SKM-1 treated with dmso at 0.1 percent for 144 hours (cell line): ENCODE measurements at regions not wholly inside any gene's neighbourhood (a gene's known extent, or its start where the extent isn't known, plus 50 kb on each side); places are given as distances from the start of the nearest gene placed in this dataset.
"Not testable (repeated sequence)": the region's sequence is repeated elsewhere in the genome, so short reads cannot be mapped to it uniquely, and the experiment has no call there.

ENCODE experiments used
- DNase-seq: peaks from one replicate; lab custom pipeline; 2025; ENCODE audit not compliant: unreplicated experiment; lab: John Stamatoyannopoulos, UW

DNA sequence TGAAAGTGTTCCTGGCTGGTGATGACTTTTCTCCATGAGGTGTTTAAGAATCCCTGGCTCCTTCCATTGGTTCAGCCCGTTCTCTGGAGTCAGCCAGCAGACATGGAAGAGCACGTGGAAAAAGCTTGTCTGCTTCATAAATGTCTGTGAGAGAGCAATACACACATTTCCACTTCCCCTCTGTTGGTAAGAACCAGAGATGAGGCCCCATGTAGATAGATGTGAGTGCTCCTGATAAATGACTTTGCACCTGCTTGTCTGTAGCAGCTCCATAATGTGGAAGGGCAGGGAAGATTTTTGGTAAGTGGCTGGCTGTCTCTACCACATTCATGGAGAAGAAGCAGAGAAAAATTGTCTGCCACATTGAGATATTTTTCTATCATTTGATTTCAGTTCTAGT, 325.8 kb downstream of the LMO7 start:
- DNase-seq: no peak

DNA sequence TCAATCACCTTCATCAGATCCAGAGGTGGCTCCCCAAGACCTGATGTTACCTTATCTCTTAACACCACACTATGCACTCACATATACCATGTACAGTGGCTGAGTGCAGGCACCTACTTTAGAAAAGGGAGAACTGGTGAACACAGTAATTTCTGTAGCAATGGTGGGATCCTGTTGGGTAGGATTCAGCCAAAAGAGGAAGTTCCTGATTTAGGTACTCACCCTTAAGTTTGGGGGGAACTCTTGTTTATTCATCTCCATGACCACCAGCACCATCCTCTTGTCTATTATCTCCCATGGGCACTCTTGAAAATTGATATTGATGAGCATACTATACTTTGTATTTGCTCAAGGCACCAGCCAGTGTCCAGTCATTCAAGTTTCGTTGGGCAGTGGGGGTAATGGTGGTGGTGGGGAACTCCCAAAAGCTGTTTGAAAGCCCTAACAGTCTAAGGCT, 324.4 kb downstream of the LMO7 start:
- no peak for DNase-seq

DNA sequence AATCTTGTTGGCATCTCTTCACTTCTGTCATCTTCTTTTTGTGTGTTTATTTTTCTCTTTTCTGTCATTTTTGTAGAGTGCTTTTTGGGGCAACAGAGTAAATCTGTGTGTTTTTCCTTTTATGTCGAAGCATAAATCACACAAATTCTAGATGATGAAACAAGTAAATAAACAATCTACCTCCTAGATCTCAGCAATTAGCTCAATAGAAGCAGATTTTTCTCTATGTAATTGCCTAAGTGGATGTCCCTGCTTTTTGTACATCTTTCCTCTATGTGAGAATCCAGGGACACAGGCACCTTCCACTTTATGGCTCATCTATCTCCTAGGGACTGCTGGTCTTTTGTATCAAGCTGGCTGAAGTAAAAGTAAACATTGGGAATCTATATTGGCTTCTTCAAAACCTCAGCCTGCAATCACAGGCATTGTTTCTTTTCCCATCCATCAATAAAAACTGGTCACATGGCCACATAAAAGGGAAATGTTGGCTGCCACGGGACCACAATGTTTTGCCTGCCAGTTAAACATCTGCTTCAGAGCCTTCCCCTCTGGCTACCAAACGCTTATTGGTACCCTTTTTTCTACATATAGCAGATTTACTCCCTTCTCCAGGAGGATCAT, 323.8 kb downstream of the LMO7 start:
- no peak for DNase-seq

DNA sequence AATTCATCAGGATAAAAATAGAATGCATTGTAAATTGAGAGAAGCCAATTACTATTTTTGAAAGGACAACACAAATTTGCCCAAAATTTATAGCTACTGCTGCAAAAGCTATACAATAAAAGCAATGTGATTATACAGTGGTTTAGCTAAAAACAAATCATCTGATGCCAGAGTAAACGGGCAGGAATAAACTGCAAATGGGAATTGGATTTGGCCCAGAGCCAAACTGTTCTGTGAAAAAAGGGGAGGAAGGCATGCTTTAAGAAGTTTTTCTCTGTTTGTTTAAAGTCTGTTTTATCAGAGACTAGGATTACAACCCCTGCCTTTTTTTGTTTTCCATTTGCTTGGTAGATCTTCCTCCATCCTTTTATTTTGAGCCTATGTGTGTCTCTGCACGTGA, 317.5 kb downstream of the LMO7 start:
- DNase-seq: not testable (repeated sequence)

DNA sequence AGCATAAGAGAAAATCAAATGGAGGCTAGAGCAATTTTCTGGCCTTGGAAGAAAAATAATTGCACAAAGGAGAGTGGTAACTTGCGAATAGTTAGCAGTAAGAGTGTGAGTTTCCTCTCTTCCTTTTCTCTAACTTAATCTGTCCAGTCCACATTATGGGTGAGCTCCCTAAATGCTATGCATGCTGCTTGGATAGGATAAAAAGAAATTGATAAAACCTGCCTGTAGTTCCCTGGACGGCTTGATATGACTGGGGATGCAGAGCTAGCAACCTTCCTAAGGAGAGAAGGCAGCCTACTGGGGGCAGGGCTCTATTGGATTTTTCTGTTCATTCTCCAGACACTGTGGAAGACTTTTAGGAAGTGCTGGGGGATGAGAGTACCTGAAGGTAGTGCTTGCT, 311.3 kb downstream of the LMO7 start:
- DNase-seq: no peak

DNA sequence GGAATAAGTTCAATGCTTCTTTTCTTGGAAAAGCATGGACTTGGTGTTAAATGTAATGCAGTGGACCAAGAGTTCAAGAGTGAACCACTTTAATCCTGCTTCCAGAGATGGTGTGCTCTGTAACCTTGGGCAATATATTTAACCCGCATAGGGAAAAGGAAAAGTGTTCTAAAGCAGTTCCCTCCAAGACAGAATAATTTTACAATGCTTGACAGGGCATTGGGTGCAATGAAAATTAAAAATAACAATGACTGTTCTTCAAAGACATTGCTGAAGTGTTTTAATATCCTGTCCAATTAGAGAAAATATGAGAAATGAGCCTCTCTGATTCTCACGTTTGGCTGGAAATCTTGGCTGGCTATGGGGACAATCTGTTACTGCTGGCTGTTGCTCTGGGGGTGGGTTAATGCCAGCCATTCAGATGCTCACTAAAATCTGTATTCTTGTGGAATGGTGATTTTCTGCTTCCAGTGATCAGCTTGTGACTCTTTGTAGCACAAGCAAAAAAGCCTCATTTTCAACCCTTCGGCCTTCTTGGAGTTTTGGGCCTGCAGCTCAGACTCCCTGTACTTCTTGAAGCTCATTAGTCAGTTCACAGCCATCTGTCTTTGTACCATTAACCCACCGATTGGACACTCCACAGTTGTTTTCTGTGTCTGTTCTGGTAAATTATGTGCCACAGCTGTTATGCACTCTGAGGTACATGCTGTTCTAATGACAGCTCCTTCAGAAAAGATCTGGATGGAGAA, 310.6 kb downstream of the LMO7 start:
- no peak for DNase-seq

DNA sequence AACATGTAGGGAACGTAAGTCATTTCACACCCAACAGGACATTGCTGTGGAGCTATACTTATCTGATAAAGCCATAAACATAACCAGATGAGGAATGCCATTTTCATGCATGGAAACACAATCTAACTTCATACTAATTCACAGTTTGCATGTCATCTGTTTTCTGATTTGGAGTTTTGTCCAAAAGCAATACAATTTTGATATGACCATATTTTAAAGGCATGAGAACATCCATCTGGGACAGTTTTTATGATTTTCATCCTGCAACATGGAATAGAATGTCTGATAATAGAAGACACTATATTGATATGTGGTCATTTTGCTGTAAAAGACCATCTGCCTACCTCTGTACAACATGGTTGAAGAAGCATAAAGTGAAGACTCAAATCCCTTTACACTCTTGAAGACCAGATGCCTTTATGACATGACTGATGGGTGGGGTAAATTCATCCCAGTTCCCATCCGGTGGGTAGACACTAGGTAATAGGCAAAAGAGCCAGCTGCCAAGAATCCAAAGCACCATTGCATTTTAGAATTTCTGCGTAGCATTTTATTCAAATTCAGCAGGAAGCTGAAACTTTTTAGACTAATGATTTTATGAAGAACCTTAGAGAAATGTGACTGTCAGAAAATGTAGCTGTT, 309.8 kb downstream of the LMO7 start:
- no peak for DNase-seq

DNA sequence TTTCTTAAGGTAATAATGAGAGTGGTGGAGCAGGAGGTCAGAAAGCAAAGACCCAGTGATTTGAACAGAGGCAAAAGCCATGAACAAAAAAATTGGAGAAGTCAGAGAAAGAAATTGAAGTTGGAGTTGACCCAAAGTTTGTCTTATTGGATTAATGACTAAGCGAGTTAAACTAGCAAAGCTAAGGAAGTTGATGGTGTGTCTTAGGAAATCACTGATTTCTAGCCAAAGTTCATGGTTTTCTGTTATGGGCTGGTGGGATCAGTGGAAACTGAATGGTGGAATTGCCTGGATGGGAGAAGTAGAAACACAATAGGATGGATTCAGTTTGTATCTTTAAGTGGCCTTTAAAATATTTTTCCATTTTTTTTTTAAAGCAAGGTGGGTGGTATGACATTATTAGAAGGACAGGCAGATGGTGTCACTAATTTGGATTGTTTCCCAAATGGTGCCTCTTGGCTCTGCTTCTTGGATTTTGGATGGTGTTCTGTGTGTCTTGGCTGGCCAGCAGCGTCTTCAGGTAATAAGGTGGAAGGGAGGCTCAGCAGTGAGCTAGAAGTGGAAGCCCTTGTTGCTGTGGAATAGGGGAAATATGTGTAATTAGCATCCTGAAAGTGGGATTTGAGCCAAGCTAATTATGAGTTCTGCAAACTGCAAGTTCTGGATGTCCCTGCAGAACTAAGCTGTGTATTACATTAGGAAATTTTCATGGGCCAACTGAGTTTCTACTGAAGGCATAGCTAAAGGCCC, 302.9 kb downstream of the LMO7 start:
- no peak for DNase-seq

DNA sequence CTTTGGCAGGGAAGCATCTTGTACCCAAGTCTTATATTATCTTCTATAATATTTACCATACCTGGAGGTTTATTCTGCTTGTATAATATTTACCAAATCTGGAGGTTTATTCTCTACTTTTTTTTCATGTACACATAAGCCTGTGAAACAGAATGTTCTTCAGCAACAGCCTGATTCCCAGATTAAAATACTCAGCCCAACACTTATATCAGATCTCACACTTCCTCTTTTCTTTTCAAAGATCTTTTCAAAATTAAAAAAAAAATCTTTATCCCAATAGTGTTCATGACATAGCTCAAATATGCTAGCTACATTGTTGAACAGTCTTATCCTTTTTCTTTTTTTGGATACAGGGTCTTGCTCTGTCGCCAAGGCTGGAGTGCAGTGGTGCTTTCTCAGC, 300.7 kb downstream of the LMO7 start:
- no peak for DNase-seq

DNA sequence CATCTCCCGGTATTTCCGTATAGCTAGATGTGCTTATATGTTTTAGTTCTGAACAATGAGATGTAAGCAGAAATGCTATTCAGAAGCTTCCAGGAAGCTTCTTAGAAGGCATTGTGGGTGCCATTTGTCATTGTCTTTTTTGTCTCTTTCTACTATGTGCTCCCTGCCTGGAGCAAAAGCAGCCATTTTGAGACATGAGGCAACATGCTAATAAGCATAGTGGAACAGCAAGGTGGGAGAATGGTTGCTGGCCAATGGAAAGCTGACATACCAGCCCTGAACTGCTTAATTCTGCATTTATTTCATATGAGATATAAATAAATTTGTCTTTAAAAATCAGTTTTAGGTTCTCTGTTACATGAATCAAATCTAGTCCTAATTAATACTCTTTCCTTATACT, 299.7 kb downstream of the LMO7 start:
- DNase-seq: no peak

DNA sequence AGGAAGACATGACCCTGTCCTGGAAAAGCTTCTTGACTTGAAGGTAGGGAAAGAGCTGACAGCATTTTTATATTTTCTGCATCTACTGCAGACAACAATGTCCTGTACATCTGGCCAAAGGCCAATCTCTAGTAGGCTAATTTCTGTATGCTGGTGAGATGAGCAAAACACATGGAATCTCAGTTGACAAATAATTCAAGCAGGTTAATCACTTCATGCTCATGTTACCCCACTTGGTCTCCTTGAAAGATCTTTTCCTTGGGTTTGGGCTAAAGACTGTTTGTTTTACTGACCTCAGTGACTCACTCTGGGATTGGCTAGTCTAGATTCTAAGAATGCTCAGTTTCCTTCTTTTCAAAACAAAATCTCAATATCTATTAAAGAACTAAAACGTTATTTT, 298.8 kb downstream of the LMO7 start:
- DNase-seq: no peak

DNA sequence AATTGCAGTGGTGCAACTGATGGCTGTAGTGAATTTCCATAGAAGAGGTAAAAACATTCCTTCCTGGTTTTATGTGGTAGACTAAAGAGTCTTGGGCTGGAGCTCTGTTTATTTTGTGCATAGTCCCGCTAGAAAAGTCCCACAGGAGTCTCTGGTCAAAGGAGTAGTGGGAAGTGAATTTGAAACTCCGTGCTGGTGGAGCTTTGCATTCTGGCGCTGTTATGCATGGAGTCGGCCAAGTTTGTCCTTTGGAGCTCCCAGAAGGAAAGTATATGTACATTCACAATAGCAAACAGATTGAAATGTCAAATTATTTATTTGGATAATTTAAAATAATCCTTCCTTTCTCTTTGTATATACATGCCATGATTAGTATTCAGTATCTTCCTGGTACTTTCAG, 296.5 kb downstream of the LMO7 start:
- DNase-seq: no peak

DNA sequence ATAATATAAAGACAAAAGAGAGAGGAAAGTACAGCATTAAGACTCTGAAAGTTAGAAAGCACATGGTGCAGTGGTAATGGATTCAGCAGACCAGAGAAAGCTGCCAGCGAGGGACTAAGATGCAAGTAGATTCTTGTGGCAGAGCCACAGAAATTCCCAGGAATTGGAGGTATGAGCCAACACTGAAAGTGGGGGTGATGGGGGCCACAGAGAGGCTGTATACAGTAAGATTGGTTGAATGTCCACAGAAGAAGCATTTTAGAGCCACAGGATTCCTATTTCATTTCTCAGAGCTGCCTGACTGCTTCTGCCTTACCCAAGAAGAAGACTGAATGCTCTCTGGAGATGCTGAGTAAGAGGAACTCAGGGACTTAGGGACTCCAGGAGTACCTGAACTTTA, 295.0 kb downstream of the LMO7 start:
- DNase-seq: no peak

DNA sequence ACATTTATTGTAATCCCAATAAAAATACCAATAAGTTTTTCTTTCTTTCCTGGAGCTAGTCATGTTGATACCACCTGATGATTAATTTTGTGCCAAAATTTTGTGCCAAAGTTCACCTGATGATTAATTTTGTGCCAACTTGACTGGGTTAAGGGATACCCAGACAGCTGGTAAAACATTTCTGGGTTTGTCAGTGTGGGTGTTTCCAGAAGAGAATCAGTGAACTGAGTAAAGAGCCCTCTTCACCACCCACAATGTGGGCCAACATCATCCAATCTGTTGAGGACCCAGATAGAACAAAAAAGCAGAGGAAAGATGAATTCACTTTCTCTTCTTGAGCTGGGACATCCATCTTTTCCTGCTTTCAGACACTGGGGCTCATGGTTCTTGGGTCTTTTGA, 292.9 kb downstream of the LMO7 start:
- no peak for DNase-seq

DNA sequence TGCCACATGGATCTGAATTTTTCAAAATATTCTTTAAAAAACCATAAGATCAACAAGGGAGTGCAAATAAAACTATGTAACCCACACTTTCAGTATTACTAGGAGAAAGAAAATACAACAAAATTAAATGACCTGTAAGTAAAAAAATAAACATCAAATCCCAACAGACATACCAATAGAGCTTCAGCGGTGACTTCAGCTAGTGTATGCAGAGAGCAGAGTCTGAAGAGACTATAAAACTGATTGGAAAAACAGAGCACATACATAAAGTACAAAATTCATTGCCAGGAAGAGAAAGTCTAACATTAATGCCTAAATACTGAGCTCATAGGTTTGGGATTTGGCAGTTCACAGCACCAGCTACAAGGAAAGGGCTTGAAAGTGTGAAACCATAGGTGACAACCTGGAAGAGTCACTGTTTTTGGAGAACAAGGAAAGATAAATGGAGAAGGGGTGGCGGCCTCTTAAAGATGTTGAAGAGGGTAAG, 291.1 kb downstream of the LMO7 start:
- DNase-seq: no peak

DNA sequence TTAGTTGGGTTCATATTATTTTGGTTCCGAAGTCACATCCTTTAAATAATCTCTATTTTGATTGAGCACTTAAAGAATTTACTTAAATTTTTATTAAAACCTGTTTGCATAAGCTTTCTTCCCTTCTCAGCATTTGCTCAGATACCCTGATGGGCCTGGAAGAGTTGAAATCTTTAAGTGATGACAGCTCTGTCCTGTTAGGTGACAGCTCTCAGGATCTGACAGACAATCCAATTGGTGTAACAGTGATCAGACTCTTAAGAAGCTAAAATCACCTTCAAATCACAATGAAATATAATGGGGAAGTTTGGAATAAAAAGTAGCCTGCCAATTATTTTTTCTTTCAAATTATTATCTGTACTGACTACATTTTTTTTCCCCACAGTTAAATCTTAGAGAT, 284.4 kb downstream of the LMO7 start:
- no peak for DNase-seq

DNA sequence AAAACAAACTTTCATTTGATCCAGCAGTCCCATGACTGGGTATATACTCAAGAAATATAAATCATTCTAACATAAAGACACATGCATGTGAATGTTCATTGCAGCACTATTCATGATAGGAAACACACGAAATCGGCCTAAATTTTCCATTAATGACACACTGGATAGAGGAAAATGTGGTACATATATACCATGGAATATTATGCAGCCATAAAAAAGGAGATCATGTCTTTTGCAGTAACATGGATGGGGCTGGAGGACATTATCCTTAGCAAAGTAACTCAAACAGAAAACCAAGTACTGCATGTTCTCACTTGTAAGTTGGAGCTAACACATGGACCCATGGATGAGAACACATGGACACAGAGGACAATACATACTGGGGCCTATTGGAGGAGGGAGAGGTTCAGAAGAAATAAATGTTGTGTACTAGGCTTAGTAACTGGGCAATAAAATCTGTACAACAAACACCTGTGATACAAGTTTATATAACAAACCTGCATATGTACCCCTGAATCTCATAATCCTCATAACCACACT, 283.6 kb downstream of the LMO7 start:
- no peak for DNase-seq

DNA sequence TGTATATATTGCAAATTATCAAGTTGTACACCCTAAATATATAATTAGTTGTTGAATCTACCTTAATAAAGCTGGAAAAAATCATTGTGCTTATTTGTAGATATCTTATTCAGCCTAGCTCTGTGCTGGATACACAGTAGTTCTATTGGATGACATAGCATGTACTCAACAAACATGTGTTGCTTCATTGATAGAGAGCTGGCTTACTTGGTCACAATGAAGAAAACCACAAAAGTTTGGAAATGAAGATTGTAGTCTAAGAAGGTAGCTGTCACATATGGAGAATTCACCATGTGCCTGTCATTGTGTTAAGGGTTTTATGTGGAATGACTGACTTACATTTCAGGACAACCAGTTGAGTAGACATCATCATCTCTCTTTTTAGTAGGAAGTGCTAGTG, 278.9 kb downstream of the LMO7 start:
- DNase-seq: no peak

DNA sequence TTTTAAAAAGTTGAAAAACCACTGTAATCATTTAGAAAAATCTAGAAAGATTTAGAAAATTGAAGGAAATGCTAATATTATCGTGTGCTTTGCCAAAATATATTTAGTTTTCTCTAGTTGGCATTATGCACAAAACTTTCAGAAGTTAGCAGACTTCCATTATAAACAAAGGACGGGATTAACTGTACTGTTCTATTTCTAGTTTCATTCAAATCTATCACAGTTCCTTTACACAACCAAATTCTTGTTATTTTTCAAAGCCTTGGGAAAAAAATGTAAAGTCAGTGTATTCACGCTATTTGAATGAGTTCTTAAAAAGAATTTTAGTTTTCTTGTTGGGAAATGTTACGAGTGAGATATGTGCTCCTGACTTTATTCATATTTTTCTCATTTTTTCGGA, 277.8 kb downstream of the LMO7 start:
- no peak for DNase-seq

DNA sequence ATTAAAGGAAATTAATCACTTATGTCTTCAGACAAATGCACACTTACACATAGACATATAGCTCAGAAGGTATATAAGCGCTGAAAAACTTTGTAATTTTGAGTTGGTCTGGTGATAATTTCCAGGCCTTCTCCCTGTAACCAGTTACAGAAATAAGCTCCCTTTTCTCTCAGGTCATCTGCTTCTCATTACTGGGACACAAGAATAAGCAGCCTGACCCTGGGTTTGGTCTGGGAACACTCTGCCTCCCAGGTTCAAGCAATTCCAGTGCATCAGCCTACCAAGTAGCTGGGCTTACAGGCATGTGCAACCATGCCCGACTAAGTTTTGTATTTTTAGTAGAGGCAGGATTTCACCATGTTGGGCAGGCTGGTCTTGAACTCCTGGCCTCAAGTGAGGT, 274.5 kb downstream of the LMO7 start:
- no peak for DNase-seq
